ENCODE measurements at regions not wholly inside any gene's neighbourhood (a gene's known extent, or its start where the extent isn't known, plus 50 kb on each side); places are given as distances from the start of the nearest gene placed in this dataset.

DNA sequence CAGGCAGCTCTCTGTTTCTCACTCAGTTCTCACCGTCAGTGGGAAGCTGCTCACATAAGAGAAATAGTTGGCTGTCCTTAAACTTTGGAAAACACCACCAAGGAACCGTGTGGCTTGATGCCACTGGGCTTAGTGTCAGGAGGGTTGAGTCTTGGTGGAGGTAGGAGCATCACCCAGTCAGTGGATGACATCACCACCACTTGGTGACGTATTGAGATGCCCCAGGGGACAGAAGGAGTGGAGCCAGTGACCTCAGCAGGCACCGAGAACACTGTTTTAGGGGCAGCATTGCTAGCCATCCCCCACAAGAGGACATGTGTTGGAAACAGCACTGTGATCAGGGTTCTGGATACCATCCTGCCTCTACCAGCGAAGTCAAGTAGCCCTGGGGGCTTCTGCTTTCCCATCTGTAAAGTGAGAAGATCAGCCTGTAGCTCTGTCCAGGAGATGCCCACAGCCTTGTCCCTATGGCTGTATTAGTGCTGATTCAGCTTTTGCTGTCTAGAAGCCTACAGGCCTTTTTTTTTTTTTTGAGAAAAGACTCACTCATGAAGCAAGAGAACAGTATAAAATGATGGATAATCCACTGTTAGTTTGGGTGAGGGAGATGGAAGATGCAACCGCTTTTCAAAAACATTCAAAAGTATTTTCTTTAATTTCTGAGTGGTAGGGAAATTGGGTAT is 66.2 kb downstream of the TSN start:
- TF ChIP-seq FOXM1 (IDR thresholded peaks at IDR 0.05; ENCODE audit: borderline replicate concordance): no peak
- TF ChIP-seq NFRKB (IDR thresholded peaks at IDR 0.05): no peak
- no peak for TF ChIP-seq SP1 (IDR thresholded peaks at IDR 0.05)

Data from HEK293T (cell line).